ENCODE measurements at regions not wholly inside any gene's neighbourhood (a gene's known extent, or its start where the extent isn't known, plus 50 kb on each side); places are given as distances from the start of the nearest gene placed in this dataset.

DNA sequence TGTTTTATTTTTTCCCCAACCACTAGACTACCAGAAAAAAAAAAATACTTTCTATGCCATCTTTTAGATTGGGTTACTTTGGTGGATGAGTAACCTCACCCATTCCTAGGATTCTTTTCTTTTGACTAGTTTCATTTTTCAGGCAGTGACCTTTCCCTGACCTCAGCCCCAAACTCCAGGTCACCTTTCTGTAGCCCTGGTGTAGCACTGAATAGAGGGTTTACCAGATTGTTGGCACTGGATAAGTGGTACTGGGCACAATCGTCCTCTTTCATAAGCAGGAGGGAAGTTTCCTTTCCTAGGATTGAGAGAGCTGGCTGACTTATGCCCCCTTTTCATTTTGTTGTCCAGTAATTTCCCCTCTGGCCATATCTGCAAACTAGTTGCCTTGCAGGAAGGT lies 169.4 kb upstream of the TMEM161B start:
- CTCF ChIA-PET: no interaction called here
- Mint-ChIP-seq H3K36me3 (no peaks in the 10 kb centered on the region), H3K27ac (no peak overlapping the region), H3K4me3 (no peak overlapping the region), H3K27me3 (peaks cover 3 to 12% of the 10 kb centered on the region in 2 donors), H3K4me1 (no peaks in the 10 kb centered on the region), H3K9me3 (peaks cover 0 to 7% (median 5%) of the 10 kb centered on the region in 3 donors)
- POLR2A ChIA-PET: no interaction called here
- no peaks in the 10 kb centered on the region for H3K36me3 ChIP-seq (ENCODE audit: control insufficient read depth in 2 of 2, extremely low read depth in 1 of 2, insufficient read depth in 1 of 2, low read length in 1 of 2)
- H3K27ac ChIP-seq (ENCODE audit: low read length): no peak overlapping the region
- H3K27me3 ChIP-seq (replicated peaks in 1 of 2; ENCODE audit: control insufficient read depth in 2 of 2, extremely low read depth in 1 of 2, insufficient read depth in 2 of 2, low read length in 1 of 2): no peaks in the 10 kb centered on the region
- no peaks in the 10 kb centered on the region for H3K4me1 ChIP-seq (ENCODE audit: control insufficient read depth in 1 of 2, extremely low read depth in 1 of 2, insufficient read depth in 2 of 2, low read length in 2 of 2)
- WGBS (ENCODE audit: insufficient coverage): no CpG with 5 or more reads among the region's 1 CpG
- ATAC-seq (replicated peaks in 1 of 4) (no peak), DNase-seq (no peak)
- H3K9me3 ChIP-seq: no peaks in the 10 kb centered on the region
- no peak overlapping the region for H3K4me3 ChIP-seq (ENCODE audit: control insufficient read depth in 1 of 2, extremely low read depth in 1 of 2, low read length in 1 of 2)

DNA sequence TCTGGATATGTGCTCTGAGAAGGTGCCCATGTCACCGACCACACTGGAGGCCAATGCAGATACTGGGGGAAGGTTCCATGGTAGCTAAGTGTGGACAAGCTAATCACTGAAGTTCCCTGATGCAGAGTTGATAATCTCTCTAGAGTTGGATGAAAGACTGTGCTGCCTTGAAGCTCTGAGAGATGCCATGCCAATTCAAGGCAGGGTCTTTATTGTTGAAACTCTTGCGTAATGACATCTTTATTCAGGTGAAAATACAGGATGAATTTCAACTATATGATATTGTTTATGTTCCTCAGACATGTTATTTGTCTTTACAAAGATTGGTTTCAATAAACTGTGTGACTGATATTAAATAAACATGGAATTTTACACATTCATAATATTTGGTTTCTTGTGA lies 167.6 kb upstream of the TMEM161B start:
- ChIA-PET POLR2A (no interaction called here), CTCF (no interaction called here)
- no peak for DNase-seq
- WGBS (ENCODE audit: insufficient coverage): no CpG with 5 or more reads among the region's 2 CpGs
- Mint-ChIP-seq H3K4me3 (no peak overlapping the region), H3K27me3 (peaks cover 3 to 12% of the 10 kb centered on the region in 2 donors), H3K27ac (no peak overlapping the region), H3K9me3 (peaks cover 0 to 7% (median 5%) of the 10 kb centered on the region in 3 donors), H3K4me1 (no peaks in the 10 kb centered on the region), H3K36me3 (no peaks in the 10 kb centered on the region)
- Histone ChIP-seq H3K4me1 (ENCODE audit: control insufficient read depth in 1 of 2, extremely low read depth in 1 of 2, insufficient read depth in 2 of 2, low read length in 2 of 2) (no peaks in the 10 kb centered on the region), H3K4me3 (ENCODE audit: control insufficient read depth in 1 of 2, extremely low read depth in 1 of 2, low read length in 1 of 2) (no peak overlapping the region), H3K36me3 (ENCODE audit: control insufficient read depth in 2 of 2, extremely low read depth in 1 of 2, insufficient read depth in 1 of 2, low read length in 1 of 2) (no peaks in the 10 kb centered on the region), H3K9me3 (no peaks in the 10 kb centered on the region), H3K27ac (ENCODE audit: low read length) (no peak overlapping the region), H3K27me3 (replicated peaks in 1 of 2; ENCODE audit: control insufficient read depth in 2 of 2, extremely low read depth in 1 of 2, insufficient read depth in 2 of 2, low read length in 1 of 2) (no peaks in the 10 kb centered on the region)
- no peak for ATAC-seq (replicated peaks in 1 of 4)

DNA sequence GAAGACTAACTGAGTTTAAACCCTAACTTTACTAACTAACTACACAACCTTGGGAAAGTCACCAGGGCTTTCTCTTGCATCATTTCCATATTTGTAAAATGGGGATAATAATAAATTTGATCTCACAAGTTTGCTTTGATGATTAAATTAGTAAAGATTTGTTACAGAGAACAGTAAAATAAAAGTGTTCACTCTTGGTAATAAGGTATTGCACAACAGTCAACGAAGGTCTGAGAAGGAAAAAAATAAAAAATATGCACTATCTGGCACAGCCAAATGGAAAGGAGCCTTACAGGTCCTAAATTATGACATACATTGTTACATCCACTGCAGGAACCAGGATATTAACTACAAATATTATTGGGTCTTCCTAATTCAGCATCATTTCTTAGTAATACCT lies 160.0 kb upstream of the TMEM161B start:
- Mint-ChIP-seq H3K9me3 (no peaks in the 10 kb centered on the region), H3K27me3 (peaks cover 4 to 12% of the 10 kb centered on the region in 2 donors), H3K4me1 (no peaks in the 10 kb centered on the region), H3K27ac (no peak overlapping the region), H3K36me3 (no peaks in the 10 kb centered on the region), H3K4me3 (no peak overlapping the region)
- H3K4me3 ChIP-seq (ENCODE audit: control insufficient read depth in 1 of 2, extremely low read depth in 1 of 2, low read length in 1 of 2): no peak overlapping the region
- H3K9me3 ChIP-seq: no peaks in the 10 kb centered on the region
- ChIA-PET POLR2A (no interaction called here), CTCF (interaction anchor here in 1 of 2 donors (0.8 kb wide), 1 partner anchor 74 kb away, joined by 3 read pairs; no protein-coding TSS in a partner anchor)
- H3K4me1 ChIP-seq (ENCODE audit: control insufficient read depth in 1 of 2, extremely low read depth in 1 of 2, insufficient read depth in 2 of 2, low read length in 2 of 2): no peaks in the 10 kb centered on the region
- no peak overlapping the region for H3K27ac ChIP-seq (ENCODE audit: low read length)
- H3K27me3 ChIP-seq (replicated peaks in 1 of 2; ENCODE audit: control insufficient read depth in 2 of 2, extremely low read depth in 1 of 2, insufficient read depth in 2 of 2, low read length in 1 of 2): peaks cover 0 to 7% of the 10 kb centered on the region in 2 experiments
- ATAC-seq (replicated peaks in 1 of 4) (no peak), DNase-seq (no peak)
- no CpG with 5 or more reads among the region's 1 CpG for WGBS (ENCODE audit: insufficient coverage)
- H3K36me3 ChIP-seq (ENCODE audit: control insufficient read depth in 2 of 2, extremely low read depth in 1 of 2, insufficient read depth in 1 of 2, low read length in 1 of 2): no peaks in the 10 kb centered on the region

DNA sequence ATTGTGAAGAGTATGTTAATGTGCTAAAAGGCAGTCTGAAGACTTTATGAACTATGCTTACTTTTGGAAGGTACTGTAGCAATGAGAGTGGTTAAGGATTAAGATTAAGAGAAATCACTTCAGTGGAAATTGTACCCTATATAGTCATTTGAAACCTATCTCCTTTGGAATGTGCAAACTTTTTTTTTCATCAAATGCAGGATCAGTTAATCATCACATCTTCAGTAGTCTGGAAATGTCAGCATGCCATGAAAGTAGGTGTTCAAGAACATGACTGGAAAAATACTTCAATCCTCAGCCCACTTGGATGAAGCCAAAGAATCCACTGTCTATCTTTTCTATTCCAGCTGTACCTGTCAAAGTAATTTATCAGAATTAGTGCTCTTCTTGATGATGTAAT lies 157.8 kb upstream of the TMEM161B start:
- Mint-ChIP-seq H3K36me3 (no peaks in the 10 kb centered on the region), H3K27me3 (peaks cover 3 to 20% of the 10 kb centered on the region in 2 donors), H3K27ac (no peak overlapping the region), H3K4me3 (no peak overlapping the region), H3K4me1 (no peaks in the 10 kb centered on the region), H3K9me3 (no peaks in the 10 kb centered on the region)
- CTCF ChIA-PET: no interaction called here
- H3K9me3 ChIP-seq: no peaks in the 10 kb centered on the region
- H3K36me3 ChIP-seq (ENCODE audit: control insufficient read depth in 2 of 2, extremely low read depth in 1 of 2, insufficient read depth in 1 of 2, low read length in 1 of 2): no peaks in the 10 kb centered on the region
- ATAC-seq (replicated peaks in 1 of 4) (no peak), DNase-seq (no peak)
- no peak overlapping the region for H3K4me3 ChIP-seq (ENCODE audit: control insufficient read depth in 1 of 2, extremely low read depth in 1 of 2, low read length in 1 of 2)
- H3K27me3 ChIP-seq (replicated peaks in 1 of 2; ENCODE audit: control insufficient read depth in 2 of 2, extremely low read depth in 1 of 2, insufficient read depth in 2 of 2, low read length in 1 of 2): peaks cover 0 to 7% of the 10 kb centered on the region in 2 experiments
- no peak overlapping the region for H3K27ac ChIP-seq (ENCODE audit: low read length)
- no peaks in the 10 kb centered on the region for H3K4me1 ChIP-seq (ENCODE audit: control insufficient read depth in 1 of 2, extremely low read depth in 1 of 2, insufficient read depth in 2 of 2, low read length in 2 of 2)
- POLR2A ChIA-PET: no interaction called here

DNA sequence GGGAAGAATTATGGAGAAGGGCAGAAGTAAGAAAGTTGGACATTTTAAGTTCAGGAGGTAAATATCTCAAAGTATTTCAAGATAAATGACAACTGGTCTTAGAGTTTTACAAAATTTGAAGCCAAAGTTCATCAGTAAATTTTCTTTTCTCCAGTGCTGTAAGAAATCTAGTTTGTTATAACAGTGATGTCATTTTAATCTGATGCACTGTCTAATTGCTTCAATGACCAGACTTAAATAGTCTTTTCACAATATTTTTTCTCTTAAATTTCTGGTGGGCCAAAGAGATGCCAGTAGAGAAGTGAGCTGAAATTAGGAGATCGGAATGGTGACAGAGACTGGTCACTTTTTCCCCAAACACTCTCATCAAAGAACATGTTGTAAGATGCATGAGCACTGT lies 156.5 kb upstream of the TMEM161B start:
- WGBS (ENCODE audit: insufficient coverage): no CpG with 5 or more reads among the region's 1 CpG
- H3K27me3 ChIP-seq (replicated peaks in 1 of 2; ENCODE audit: control insufficient read depth in 2 of 2, extremely low read depth in 1 of 2, insufficient read depth in 2 of 2, low read length in 1 of 2): no peaks in the 10 kb centered on the region
- ATAC-seq (replicated peaks in 1 of 4) (no peak), DNase-seq (no peak)
- no peaks in the 10 kb centered on the region for H3K4me1 Mint-ChIP-seq
- POLR2A ChIA-PET: no interaction called here
- no peaks in the 10 kb centered on the region for H3K9me3 ChIP-seq
- H3K27ac ChIP-seq (ENCODE audit: low read length): no peak overlapping the region
- H3K4me3 ChIP-seq (ENCODE audit: control insufficient read depth in 1 of 2, extremely low read depth in 1 of 2, low read length in 1 of 2): no peak overlapping the region
- CTCF ChIA-PET: no interaction called here
- H3K27ac Mint-ChIP-seq: no peak overlapping the region
- H3K27me3 Mint-ChIP-seq: peaks cover 1 to 20% of the 10 kb centered on the region in 2 donors
- no peaks in the 10 kb centered on the region for H3K9me3 Mint-ChIP-seq
- no peaks in the 10 kb centered on the region for H3K4me1 ChIP-seq (ENCODE audit: control insufficient read depth in 1 of 2, extremely low read depth in 1 of 2, insufficient read depth in 2 of 2, low read length in 2 of 2)
- H3K36me3 ChIP-seq (ENCODE audit: control insufficient read depth in 2 of 2, extremely low read depth in 1 of 2, insufficient read depth in 1 of 2, low read length in 1 of 2): no peaks in the 10 kb centered on the region
- H3K36me3 Mint-ChIP-seq: no peaks in the 10 kb centered on the region
- no peak overlapping the region for H3K4me3 Mint-ChIP-seq

DNA sequence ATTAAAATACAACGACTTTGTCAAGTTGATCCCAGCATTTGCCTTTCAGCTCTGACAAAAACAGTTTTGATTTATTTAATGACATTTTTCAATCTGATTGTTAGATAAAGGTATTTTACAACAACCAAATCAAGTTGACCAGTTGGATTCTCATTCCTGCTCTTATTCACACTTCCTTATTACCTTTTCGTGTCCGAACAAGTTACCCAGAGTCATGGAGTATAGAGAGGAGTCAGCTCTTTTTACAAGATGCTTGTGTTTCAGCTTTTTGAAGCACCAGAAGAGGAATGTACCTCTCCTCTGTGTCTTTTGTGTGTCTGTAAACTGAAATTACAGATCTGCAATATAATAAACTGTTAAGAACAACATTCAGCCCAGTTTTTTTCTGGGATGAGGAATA lies 151.3 kb upstream of the TMEM161B start:
- H3K4me1 ChIP-seq (ENCODE audit: control insufficient read depth in 1 of 2, extremely low read depth in 1 of 2, insufficient read depth in 2 of 2, low read length in 2 of 2): no peaks in the 10 kb centered on the region
- Mint-ChIP-seq H3K4me3 (no peak overlapping the region), H3K4me1 (no peaks in the 10 kb centered on the region), H3K27me3 (peaks cover 2 to 11% of the 10 kb centered on the region in 2 donors), H3K9me3 (no peaks in the 10 kb centered on the region), H3K36me3 (no peaks in the 10 kb centered on the region), H3K27ac (no peak overlapping the region)
- CTCF ChIA-PET: no interaction called here
- no peak overlapping the region for H3K27ac ChIP-seq (ENCODE audit: low read length)
- H3K4me3 ChIP-seq (ENCODE audit: control insufficient read depth in 1 of 2, extremely low read depth in 1 of 2, low read length in 1 of 2): no peak overlapping the region
- DNase-seq: no peak
- no peak for ATAC-seq (replicated peaks in 1 of 4)
- H3K27me3 ChIP-seq (replicated peaks in 1 of 2; ENCODE audit: control insufficient read depth in 2 of 2, extremely low read depth in 1 of 2, insufficient read depth in 2 of 2, low read length in 1 of 2): peaks cover 0 to 4% of the 10 kb centered on the region in 2 experiments
- no CpG with 5 or more reads among the region's 3 CpGs for WGBS (ENCODE audit: insufficient coverage)
- no peaks in the 10 kb centered on the region for H3K36me3 ChIP-seq (ENCODE audit: control insufficient read depth in 2 of 2, extremely low read depth in 1 of 2, insufficient read depth in 1 of 2, low read length in 1 of 2)
- H3K9me3 ChIP-seq: no peaks in the 10 kb centered on the region
- POLR2A ChIA-PET: interaction anchor here in 1 of 2 donors (0.6 kb wide), 1 partner anchor 9 kb away, joined by 5 read pairs; no protein-coding TSS in a partner anchor

DNA sequence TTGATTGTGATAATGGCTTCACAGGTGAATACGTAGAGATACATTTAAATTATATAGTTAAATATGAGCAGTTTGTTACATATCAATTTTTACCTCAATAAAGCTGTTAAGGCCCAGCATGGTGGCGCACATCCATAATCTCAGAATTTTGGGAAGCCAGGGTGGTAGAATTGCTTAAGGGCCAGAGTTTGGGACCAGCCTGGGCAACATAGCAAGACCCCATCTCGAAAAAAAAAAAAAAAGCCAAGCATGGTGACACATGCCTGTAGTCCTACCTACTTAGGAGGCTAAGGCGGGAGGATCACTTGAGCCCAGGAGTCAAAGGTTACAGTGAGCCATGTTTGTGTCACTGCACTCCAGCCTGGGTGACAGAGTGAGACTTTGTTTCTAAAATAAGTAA lies 138.7 kb upstream of the TMEM161B start:
- no peaks in the 10 kb centered on the region for H3K4me1 Mint-ChIP-seq
- POLR2A ChIA-PET: no interaction called here
- ATAC-seq (replicated peaks in 1 of 4) (no peak), DNase-seq (no peak)
- H3K27ac Mint-ChIP-seq: no peak overlapping the region
- no peak overlapping the region for H3K27ac ChIP-seq (ENCODE audit: low read length)
- no peaks in the 10 kb centered on the region for H3K36me3 ChIP-seq (ENCODE audit: control insufficient read depth in 2 of 2, extremely low read depth in 1 of 2, insufficient read depth in 1 of 2, low read length in 1 of 2)
- H3K36me3 Mint-ChIP-seq: no peaks in the 10 kb centered on the region
- H3K27me3 ChIP-seq (replicated peaks in 1 of 2; ENCODE audit: control insufficient read depth in 2 of 2, extremely low read depth in 1 of 2, insufficient read depth in 2 of 2, low read length in 1 of 2): no peaks in the 10 kb centered on the region
- H3K4me3 Mint-ChIP-seq: no peak overlapping the region
- no peaks in the 10 kb centered on the region for H3K4me1 ChIP-seq (ENCODE audit: control insufficient read depth in 1 of 2, extremely low read depth in 1 of 2, insufficient read depth in 2 of 2, low read length in 2 of 2)
- no peaks in the 10 kb centered on the region for H3K9me3 ChIP-seq
- 40% methylated on average over 2 of the region's 4 CpGs for WGBS (ENCODE audit: insufficient coverage)
- CTCF ChIA-PET: no interaction called here
- no peak overlapping the region for H3K4me3 ChIP-seq (ENCODE audit: control insufficient read depth in 1 of 2, extremely low read depth in 1 of 2, low read length in 1 of 2)
- peaks cover 0 to 4% of the 10 kb centered on the region in 2 donors for H3K27me3 Mint-ChIP-seq
- no peaks in the 10 kb centered on the region for H3K9me3 Mint-ChIP-seq

All from T-cell (primary cell).